OCI-LY7 (cell line): ENCODE measurements at regions not wholly inside any gene's neighbourhood (a gene's known extent, or its start where the extent isn't known, plus 50 kb on each side); places are given as distances from the start of the nearest gene placed in this dataset.

Experiments
- BruUV-seq: library from RNA; stranded (reverse); fragments of 400-500 nt; replicated peaks from 2 replicates; lab custom pipeline; 2021; lab: Mats Ljungman, UMichigan
- CTCF ChIA-PET: fragments of 300-600 bp; sonication (Branson Sonifier 250); formaldehyde crosslinking; loops from one replicate; lab custom pipeline; 2022; ENCODE audit warnings: antibody characterized with exemption; ENCODE audit not compliant: unreplicated experiment; lab: Charles Lee
- POLR2A ChIA-PET: fragments of 300-600 bp; sonication (Branson Sonifier 250); formaldehyde crosslinking; loops from one replicate; lab custom pipeline; 2022; ENCODE audit warnings: antibody characterized with exemption; lab: Charles Lee
- DNase-seq: peaks from one replicate; pipeline ENCODE4 v3.0.0-alpha.2; 2015; ENCODE audit warnings: low spot score
- H2AFZ ChIP-seq: fragments of 200-600 bp; sonication (generic), shearing (Covaris generic); 2 replicates; pipeline ENCODE4 v1.6.1; 2014; ENCODE audit warnings: mild to moderate bottlenecking, antibody characterized with exemption, low read length, moderate library complexity
- H3K27ac ChIP-seq: fragments of 200-600 bp; sonication (generic); 2 replicates; pipeline ENCODE4 v1.5.1; 2014; ENCODE audit warnings: mixed run types, low read depth, mild to moderate bottlenecking, moderate library complexity, low read length, inconsistent platforms; ENCODE audit not compliant: poor library complexity, severe bottlenecking
- H3K36me3 ChIP-seq: fragments of 200-600 bp; sonication (generic); 2 replicates; pipeline ENCODE4 v1.6.1; 2014; ENCODE audit warnings: mild to moderate bottlenecking, antibody characterized with exemption, low read length, moderate library complexity, mixed read lengths; ENCODE audit not compliant: insufficient read depth
- H3K4me1 ChIP-seq: fragments of 200-600 bp; sonication (generic); 2 replicates; pipeline ENCODE4 v1.5.1; 2014; ENCODE audit warnings: mild to moderate bottlenecking, low read length; ENCODE audit not compliant: insufficient read depth, poor library complexity, severe bottlenecking
- H3K4me2 ChIP-seq: fragments of 200-600 bp; sonication (generic); 2 replicates; pipeline ENCODE4 v1.6.1; 2014; ENCODE audit warnings: mild to moderate bottlenecking, low read length
- H3K4me3 ChIP-seq: fragments of 200-600 bp; sonication (generic); 2 replicates; pipeline ENCODE4 v1.5.1; 2014; ENCODE audit warnings: mild to moderate bottlenecking, low read depth, low read length; ENCODE audit not compliant: poor library complexity, severe bottlenecking
- H3K79me2 ChIP-seq: fragments of 200-600 bp; sonication (generic); 2 replicates; pipeline ENCODE4 v1.6.1; 2016; ENCODE audit warnings: low read depth, mild to moderate bottlenecking, low read length, moderate library complexity, mixed read lengths; ENCODE audit not compliant: insufficient read depth
- H3K9me2 ChIP-seq: fragments of 200-600 bp; sonication (generic); 2 replicates; pipeline ENCODE4 v1.6.1; 2016; ENCODE audit warnings: mild to moderate bottlenecking, low read length, mixed read lengths; ENCODE audit not compliant: insufficient read depth
- H3K9me3 ChIP-seq: fragments of 200-600 bp; sonication (generic); 2 replicates; pipeline ENCODE4 v1.6.1; 2014; ENCODE audit warnings: mild to moderate bottlenecking, mixed run types, low read length, mixed read lengths
- H4K20me1 ChIP-seq: fragments of 200-600 bp; sonication (generic); 2 replicates; pipeline ENCODE4 v1.6.1; 2014; ENCODE audit warnings: mild to moderate bottlenecking, antibody characterized with exemption, low read length, moderate library complexity, mixed read lengths; ENCODE audit not compliant: insufficient read depth
- EZH2phosphoT487 ChIP-seq: fragments of 200-600 bp; sonication (generic); IDR thresholded peaks from 2 replicates; pipeline ENCODE4 v1.6.1; 2018; ENCODE audit warnings: low read depth, borderline replicate concordance, mild to moderate bottlenecking, mixed run types, antibody characterized with exemption, low read length, moderate library complexity, mixed read lengths
- intact Hi-C: fragments of 100-400 bp; cut with micrococcal nuclease; formaldehyde crosslinking; loops from one replicate; pipeline ENCODE4 v1.10.0; 2022; ENCODE audit not compliant: unreplicated experiment
- TF ChIP-seq, protein P1 (sequence below): fragments of 200-600 bp; sonication (generic); conservative IDR thresholded peaks from 2 replicates; pipeline ENCODE4 v1.5.1; 2014; ENCODE audit warnings: mild to moderate bottlenecking, antibody characterized with exemption, low read length, moderate library complexity, mixed read lengths

DNA sequence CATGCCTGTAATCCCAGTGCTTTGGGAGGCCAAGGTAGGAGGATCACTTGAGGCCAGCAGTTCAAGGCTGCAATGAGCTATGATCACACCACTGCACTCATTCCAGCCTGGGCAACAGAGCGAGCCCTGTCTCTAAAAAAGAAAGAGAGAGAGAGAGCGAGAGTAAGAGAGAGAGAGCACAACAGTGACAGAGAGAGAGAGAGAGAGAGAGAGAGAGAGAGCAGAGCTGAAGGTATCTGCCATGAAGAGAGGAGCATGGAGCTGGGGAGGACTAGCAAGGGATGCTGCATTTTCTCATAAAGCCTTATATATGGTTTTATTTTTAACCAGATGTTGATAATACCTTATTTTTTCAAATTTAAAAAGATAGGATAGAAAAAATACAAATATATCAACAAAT lies 84.5 kb upstream of the RNF32 start:
- POLR2A ChIA-PET: interaction anchor here (0.7 kb wide), 1 partner anchor 953 kb away, joined by 3 read pairs; no protein-coding TSS in a partner anchor
- Histone ChIP-seq H4K20me1 (no peaks in the 10 kb centered on the region), H3K36me3 (no peaks in the 10 kb centered on the region), H3K27ac (no peak overlapping the region), H3K9me2 (no peaks in the 10 kb centered on the region), H2AFZ (no peak overlapping the region), H3K9me3 (no peaks in the 10 kb centered on the region), H3K79me2 (no peaks in the 10 kb centered on the region), H3K4me1 (no peaks in the 10 kb centered on the region), H3K4me2 (no peak overlapping the region), H3K4me3 (no peak overlapping the region)
- CTCF ChIA-PET: no interaction called here
- TF ChIP-seq, protein P1, sequence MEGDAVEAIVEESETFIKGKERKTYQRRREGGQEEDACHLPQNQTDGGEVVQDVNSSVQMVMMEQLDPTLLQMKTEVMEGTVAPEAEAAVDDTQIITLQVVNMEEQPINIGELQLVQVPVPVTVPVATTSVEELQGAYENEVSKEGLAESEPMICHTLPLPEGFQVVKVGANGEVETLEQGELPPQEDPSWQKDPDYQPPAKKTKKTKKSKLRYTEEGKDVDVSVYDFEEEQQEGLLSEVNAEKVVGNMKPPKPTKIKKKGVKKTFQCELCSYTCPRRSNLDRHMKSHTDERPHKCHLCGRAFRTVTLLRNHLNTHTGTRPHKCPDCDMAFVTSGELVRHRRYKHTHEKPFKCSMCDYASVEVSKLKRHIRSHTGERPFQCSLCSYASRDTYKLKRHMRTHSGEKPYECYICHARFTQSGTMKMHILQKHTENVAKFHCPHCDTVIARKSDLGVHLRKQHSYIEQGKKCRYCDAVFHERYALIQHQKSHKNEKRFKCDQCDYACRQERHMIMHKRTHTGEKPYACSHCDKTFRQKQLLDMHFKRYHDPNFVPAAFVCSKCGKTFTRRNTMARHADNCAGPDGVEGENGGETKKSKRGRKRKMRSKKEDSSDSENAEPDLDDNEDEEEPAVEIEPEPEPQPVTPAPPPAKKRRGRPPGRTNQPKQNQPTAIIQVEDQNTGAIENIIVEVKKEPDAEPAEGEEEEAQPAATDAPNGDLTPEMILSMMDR: no peak
- no peak for TF ChIP-seq EZH2phosphoT487
- no TSS peak for BruUV-seq
- intact Hi-C loops: no loop called here
- DNase-seq: no peak

DNA sequence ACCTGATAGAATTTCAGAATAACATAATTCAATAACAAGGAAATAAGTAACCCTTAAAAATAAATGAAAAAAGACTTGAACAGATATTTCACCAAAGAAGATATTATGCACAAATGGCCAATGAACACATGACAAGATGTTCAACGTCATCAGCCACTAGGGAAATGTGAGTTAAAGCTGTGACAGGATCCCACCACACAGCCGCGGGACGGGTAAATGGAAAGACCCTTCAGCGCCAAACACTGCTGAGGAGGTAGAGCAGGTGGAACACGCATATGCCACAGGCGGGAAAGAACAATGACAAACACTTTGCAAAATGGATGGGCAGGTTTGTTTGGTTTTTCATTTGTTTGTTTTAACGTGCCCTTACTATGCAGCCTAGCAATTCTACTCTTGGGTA lies 86.1 kb upstream of the RNF32 start:
- CTCF ChIA-PET: no interaction called here
- H3K27ac ChIP-seq: no peak overlapping the region
- no peaks in the 10 kb centered on the region for H4K20me1 ChIP-seq
- no peak for TF ChIP-seq EZH2phosphoT487
- TF ChIP-seq, protein P1: no peak
- H2AFZ ChIP-seq: no peak overlapping the region
- BruUV-seq: no TSS peak
- H3K9me2 ChIP-seq: no peaks in the 10 kb centered on the region
- POLR2A ChIA-PET: no interaction called here
- no peaks in the 10 kb centered on the region for H3K4me1 ChIP-seq
- DNase-seq: no peak
- no peak overlapping the region for H3K4me2 ChIP-seq
- intact Hi-C loops: no loop called here
- no peak overlapping the region for H3K4me3 ChIP-seq
- H3K36me3 ChIP-seq: no peaks in the 10 kb centered on the region
- H3K79me2 ChIP-seq: no peaks in the 10 kb centered on the region
- no peaks in the 10 kb centered on the region for H3K9me3 ChIP-seq

DNA sequence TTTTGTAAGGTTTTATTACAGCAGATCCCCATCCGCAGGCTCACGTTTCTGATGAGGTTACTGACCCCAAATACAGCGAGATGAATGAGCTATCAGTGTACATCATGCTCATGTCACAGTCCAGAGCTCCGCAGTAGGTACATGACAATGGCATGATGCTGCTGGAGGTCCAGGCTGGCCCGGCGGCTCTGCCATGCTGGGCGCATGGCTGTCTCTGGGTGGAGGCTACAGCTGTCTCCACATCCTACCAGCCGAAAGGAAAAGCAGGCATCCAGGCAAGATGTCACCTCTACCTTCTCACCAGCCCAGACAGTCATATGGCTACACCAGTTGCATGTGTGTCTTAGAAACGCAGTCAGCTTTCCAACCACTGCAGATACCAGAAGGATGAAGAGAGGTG lies 90.9 kb upstream of the RNF32 start:
- ChIA-PET POLR2A (no interaction called here), CTCF (no interaction called here)
- Histone ChIP-seq H3K27ac (no peak overlapping the region), H3K4me3 (no peak overlapping the region), H3K36me3 (no peaks in the 10 kb centered on the region), H3K4me1 (no peaks in the 10 kb centered on the region), H2AFZ (no peak overlapping the region), H3K9me2 (no peaks in the 10 kb centered on the region), H4K20me1 (no peaks in the 10 kb centered on the region), H3K4me2 (no peak overlapping the region), H3K9me3 (no peaks in the 10 kb centered on the region), H3K79me2 (no peaks in the 10 kb centered on the region)
- BruUV-seq: no TSS peak
- no peak for DNase-seq
- intact Hi-C loops: no loop called here
- TF ChIP-seq, protein P1: no peak
- TF ChIP-seq EZH2phosphoT487: no peak
